HG02840 (cell line): ENCODE measurements at regions not wholly inside any gene's neighbourhood (a gene's known extent, or its start where the extent isn't known, plus 50 kb on each side); places are given as distances from the start of the nearest gene placed in this dataset.
A peak's percentile ranks its signal among the peaks of the same experiment; 100 is the strongest.
"Not testable (repeated sequence)": the region's sequence is repeated elsewhere in the genome, so short reads cannot be mapped to it uniquely, and the experiment has no call there.

Experiments used
- ATAC-seq: cut with Tn5 transposase; IDR thresholded peaks from one replicate; pipeline ENCODE4 v1.9.1; 2021; ENCODE audit warnings: mild to moderate bottlenecking, moderate library complexity, moderate number of reproducible peaks; ENCODE audit not compliant: unreplicated experiment, low FRiP score

- ATAC-seq = no peak
Observed at GRCh38 chr6:47405273-47405672, 72.3 kb upstream of the CD2AP start.

- no peak for ATAC-seq
Observed at GRCh38 chr6:47407300-47408281, 70.0 kb upstream of the CD2AP start.

- ATAC-seq = peak; percentile 76
Observed at GRCh38 chr6:47413752-47414422, 63.7 kb upstream of the CD2AP start.

GRCh38 chr6:47414423-47415167 lies 63.0 kb upstream of the CD2AP start:
- peak; percentile 54 for ATAC-seq

- ATAC-seq = no peak
Observed at GRCh38 chr6:47416396-47417345, 60.9 kb upstream of the CD2AP start.

- ATAC-seq = no peak
Observed at GRCh38 chr6:47419621-47420020, 58.0 kb upstream of the CD2AP start.

GRCh38 chr6:47420394-47421371 lies 56.9 kb upstream of the CD2AP start:
- no peak for ATAC-seq

GRCh38 chr6:47423079-47423478 lies 54.5 kb upstream of the CD2AP start:
- no peak for ATAC-seq

- no peak for ATAC-seq
Observed at GRCh38 chr6:47424436-47424836, 53.2 kb upstream of the CD2AP start.

- ATAC-seq = not testable (repeated sequence)
Observed at GRCh38 chr6:47425724-47426123, 51.9 kb upstream of the CD2AP start.

- no peak for ATAC-seq
Observed at GRCh38 chr6:47426524-47427302, 50.9 kb upstream of the CD2AP start.

- no peak for ATAC-seq
Observed at GRCh38 chr6:47427680-47428079, 49.9 kb upstream of the CD2AP start.
